HFF-Myc (cell line): ENCODE measurements at regions not wholly inside any gene's neighbourhood (a gene's known extent, or its start where the extent isn't known, plus 50 kb on each side); places are given as distances from the start of the nearest gene placed in this dataset.

Experiments used
- DNase-seq: peaks from one replicate; pipeline ENCODE4 v3.0.0-alpha.2; 2011; ENCODE audit warnings: low read depth; ENCODE audit errors: extremely low read depth
- H3K4me3 ChIP-seq: replicated peaks from 2 replicates; pipeline ENCODE4 v1.5.1; 2011; ENCODE audit warnings: low read depth, mild to moderate bottlenecking, control low read depth, low read length
- CTCF ChIP-seq: IDR thresholded peaks from 2 replicates; pipeline ENCODE4 v1.5.1; 2012; ENCODE audit warnings: mild to moderate bottlenecking, low read depth, low read length, control low read depth; ENCODE audit errors: missing control alignments

- no peak for TF ChIP-seq CTCF
- DNase-seq = no peak
- no peak overlapping the region for H3K4me3 ChIP-seq
Measured at GRCh38 chr3:73706771-73707170, 82.0 kb upstream of the PDZRN3 start.

- DNase-seq = no peak
- no peak overlapping the region for H3K4me3 ChIP-seq
- TF ChIP-seq CTCF = no peak
Measured at GRCh38 chr3:73705792-73706191, 81.1 kb upstream of the PDZRN3 start.

- no peak overlapping the region for H3K4me3 ChIP-seq
- no peak for TF ChIP-seq CTCF
- no peak for DNase-seq
Measured at GRCh38 chr3:73699327-73699726, 74.6 kb upstream of the PDZRN3 start.

GRCh38 chr3:73697020-73697419 is 72.3 kb upstream of the PDZRN3 start:
- DNase-seq = no peak
- no peak overlapping the region for H3K4me3 ChIP-seq
- no peak for TF ChIP-seq CTCF

GRCh38 chr3:73695841-73696240 is 71.1 kb upstream of the PDZRN3 start:
- DNase-seq = no peak
- H3K4me3 ChIP-seq = no peak overlapping the region
- TF ChIP-seq CTCF = no peak

GRCh38 chr3:73694983-73695757 is 70.4 kb upstream of the PDZRN3 start:
- DNase-seq = no peak
- no peak overlapping the region for H3K4me3 ChIP-seq
- no peak for TF ChIP-seq CTCF
